ENCODE measurements at regions not wholly inside any gene's neighbourhood (a gene's known extent, or its start where the extent isn't known, plus 50 kb on each side); places are given as distances from the start of the nearest gene placed in this dataset.

- TF ChIP-seq, protein P1, sequence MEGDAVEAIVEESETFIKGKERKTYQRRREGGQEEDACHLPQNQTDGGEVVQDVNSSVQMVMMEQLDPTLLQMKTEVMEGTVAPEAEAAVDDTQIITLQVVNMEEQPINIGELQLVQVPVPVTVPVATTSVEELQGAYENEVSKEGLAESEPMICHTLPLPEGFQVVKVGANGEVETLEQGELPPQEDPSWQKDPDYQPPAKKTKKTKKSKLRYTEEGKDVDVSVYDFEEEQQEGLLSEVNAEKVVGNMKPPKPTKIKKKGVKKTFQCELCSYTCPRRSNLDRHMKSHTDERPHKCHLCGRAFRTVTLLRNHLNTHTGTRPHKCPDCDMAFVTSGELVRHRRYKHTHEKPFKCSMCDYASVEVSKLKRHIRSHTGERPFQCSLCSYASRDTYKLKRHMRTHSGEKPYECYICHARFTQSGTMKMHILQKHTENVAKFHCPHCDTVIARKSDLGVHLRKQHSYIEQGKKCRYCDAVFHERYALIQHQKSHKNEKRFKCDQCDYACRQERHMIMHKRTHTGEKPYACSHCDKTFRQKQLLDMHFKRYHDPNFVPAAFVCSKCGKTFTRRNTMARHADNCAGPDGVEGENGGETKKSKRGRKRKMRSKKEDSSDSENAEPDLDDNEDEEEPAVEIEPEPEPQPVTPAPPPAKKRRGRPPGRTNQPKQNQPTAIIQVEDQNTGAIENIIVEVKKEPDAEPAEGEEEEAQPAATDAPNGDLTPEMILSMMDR (IDR thresholded peaks at IDR 0.05; ENCODE audit: control extremely low read depth, extremely low read depth, low read depth, missing control alignments), result no peak
- ChIA-PET POLR2A (no interaction called here), CTCF (interaction anchor here (1.0 kb wide), 1 partner anchor 17 kb away, joined by 3 read pairs; no protein-coding TSS in a partner anchor)
- no peak for DNase-seq (ENCODE audit: extremely low spot score)
These were observed 103.1 kb upstream of the CACHD1 start for GRCh38 chr1:64366821-64367220.

DNA sequence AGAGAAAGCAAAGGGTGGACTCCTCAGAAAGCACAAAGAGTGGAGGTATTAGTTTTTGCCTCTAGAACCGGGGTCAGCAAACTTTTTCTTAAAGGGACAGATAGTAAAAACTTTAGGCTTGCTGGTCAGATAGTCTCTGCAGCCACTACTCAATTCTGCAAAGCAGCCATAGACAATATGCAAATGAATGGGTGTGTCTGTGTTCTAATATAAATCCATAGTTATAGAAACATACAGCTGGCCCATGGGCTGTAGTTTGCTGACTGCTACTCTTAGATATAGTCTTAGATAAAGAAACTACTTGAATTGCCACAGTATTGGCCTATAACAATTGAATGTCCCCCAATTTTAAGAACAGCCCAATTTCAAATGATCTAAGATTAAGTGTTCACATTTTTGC, 101.6 kb upstream of the CACHD1 start:
- TF ChIP-seq, protein P1 (IDR thresholded peaks at IDR 0.05; ENCODE audit: control extremely low read depth, extremely low read depth, low read depth, missing control alignments), result no peak
- DNase-seq (ENCODE audit: extremely low spot score), result no peak
- CTCF ChIA-PET, result no interaction called here
- POLR2A ChIA-PET, result no interaction called here

DNA sequence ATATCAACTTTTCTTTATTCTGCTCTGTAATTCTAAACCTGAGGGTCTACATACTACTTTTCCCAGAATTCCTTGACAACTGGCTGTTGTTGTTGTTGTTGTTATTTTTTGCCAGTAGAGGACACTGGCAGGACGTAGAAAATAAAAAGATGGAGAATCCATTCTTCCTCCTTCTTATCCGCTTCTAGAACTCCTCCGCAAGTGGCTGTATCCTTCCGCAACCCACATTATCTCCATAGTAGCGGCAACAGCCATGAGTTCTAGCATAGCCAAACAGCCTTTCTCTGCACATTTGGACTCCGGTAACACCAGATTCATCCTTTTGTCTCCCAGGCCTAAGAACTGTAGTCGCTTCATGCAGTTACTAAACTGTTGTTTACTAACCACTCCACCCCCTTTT, 91.1 kb upstream of the CACHD1 start:
- no peak for DNase-seq (ENCODE audit: extremely low spot score)
- CTCF ChIA-PET, result no interaction called here
- POLR2A ChIA-PET, result no interaction called here
- TF ChIP-seq, protein P1 (IDR thresholded peaks at IDR 0.05; ENCODE audit: control extremely low read depth, extremely low read depth, low read depth, missing control alignments), result no peak

- ChIA-PET CTCF (interaction anchor here (0.6 kb wide), 1 partner anchor 12 kb away, joined by 3 read pairs; no protein-coding TSS in a partner anchor), POLR2A (no interaction called here)
- DNase-seq (ENCODE audit: extremely low spot score), result no peak
- TF ChIP-seq, protein P1 (IDR thresholded peaks at IDR 0.05; ENCODE audit: control extremely low read depth, extremely low read depth, low read depth, missing control alignments), result no peak
These were observed 82.3 kb upstream of the CACHD1 start for GRCh38 chr1:64387389-64388285.

- TF ChIP-seq, protein P1 (IDR thresholded peaks at IDR 0.05; ENCODE audit: control extremely low read depth, extremely low read depth, low read depth, missing control alignments), result no peak
- ChIA-PET POLR2A (no interaction called here), CTCF (interaction anchor here (0.6 kb wide), 1 partner anchor 11 kb away, joined by 3 read pairs; no protein-coding TSS in a partner anchor)
- DNase-seq (ENCODE audit: extremely low spot score), result no peak
These were observed 81.6 kb upstream of the CACHD1 start for GRCh38 chr1:64388336-64388735.

- ChIA-PET CTCF (interaction anchor here (0.9 kb wide), 1 partner anchor 8 kb away, joined by 3 read pairs; no protein-coding TSS in a partner anchor), POLR2A (no interaction called here)
These were observed 77.8 kb upstream of the CACHD1 start for GRCh38 chr1:64392109-64392508.

More at GRCh38 chr1:64392109-64392508, 77.8 kb upstream of the CACHD1 start:
- DNase-seq (ENCODE audit: extremely low spot score), result no peak
- TF ChIP-seq, protein P1 (IDR thresholded peaks at IDR 0.05; ENCODE audit: control extremely low read depth, extremely low read depth, low read depth, missing control alignments), result no peak

Measured in GM10248 (cell line).